ENCODE measurements at regions not wholly inside any gene's neighbourhood (a gene's known extent, or its start where the extent isn't known, plus 50 kb on each side); places are given as distances from the start of the nearest gene placed in this dataset.
A peak's percentile ranks its signal among the peaks of the same experiment; 100 is the strongest.

- H3K9ac ChIP-seq: peak overlapping the region; percentile 32; the same call in 1 of the 2 replicates
- H3K4me2 ChIP-seq (ENCODE audit: unreplicated experiment): peak overlapping the region; percentile 52
- peak overlapping the region; percentile 82 for H2AFZ ChIP-seq
- TF ChIP-seq EZH2phosphoT487 (IDR thresholded peaks at IDR 0.05; ENCODE audit: insufficient read depth, low read depth) (no peak), EZH2 (IDR thresholded peaks at IDR 0.05; ENCODE audit: insufficient read depth, poor library complexity, severe bottlenecking) (no peak)
- no peaks in the 10 kb centered on the region for H3K9me2 ChIP-seq (ENCODE audit: insufficient read depth)
- H4K20me1 ChIP-seq (ENCODE audit: insufficient read depth): no peaks in the 10 kb centered on the region
- H3K4me1 ChIP-seq (ENCODE audit: insufficient read depth): peaks cover 28% of the 10 kb centered on the region
- 61 to 65% methylated on average over 3 of the region's 3 CpGs for WGBS, 2 experiments (ENCODE audit: low coverage in 1 of 2, low lambda C conversion rate in 2 of 2, missing lambda C conversion rate in 2 of 2)
- no peaks in the 10 kb centered on the region for H3K79me2 ChIP-seq (ENCODE audit: insufficient read depth)
- H3K4me3 ChIP-seq: peak overlapping the region; percentile 28; the same call in 1 of the 2 replicates
- no peaks in the 10 kb centered on the region for H3K27me3 ChIP-seq (replicated peaks; ENCODE audit: insufficient read depth)
- no peaks in the 10 kb centered on the region for H3K36me3 ChIP-seq (ENCODE audit: low read depth)
- in situ Hi-C loops (cut with MboI): no loop called here
- H3F3A ChIP-seq (ENCODE audit: insufficient read depth): peaks cover 21% of the 10 kb centered on the region
- H3K27ac ChIP-seq: no peak overlapping the region
- peak; percentile 8 for DNase-seq
- no peaks in the 10 kb centered on the region for H3K9me3 ChIP-seq (ENCODE audit: low read depth)
These were observed 58.5 kb upstream of the MYO10 start for GRCh38 chr5:16994565-16994964.

GRCh38 chr5:16995372-16995771 lies 59.3 kb upstream of the MYO10 start:
- Histone ChIP-seq H3K9me3 (ENCODE audit: low read depth) (no peaks in the 10 kb centered on the region), H3K4me1 (ENCODE audit: insufficient read depth) (peaks cover 34% of the 10 kb centered on the region), H3K36me3 (ENCODE audit: low read depth) (no peaks in the 10 kb centered on the region), H4K20me1 (ENCODE audit: insufficient read depth) (no peaks in the 10 kb centered on the region), H3K9ac (peak overlapping the region; percentile 32), H3K9me2 (ENCODE audit: insufficient read depth) (no peaks in the 10 kb centered on the region), H3K4me3 (peak overlapping the region; percentile 28; the same call in 1 of the 2 replicates), H3K79me2 (ENCODE audit: insufficient read depth) (no peaks in the 10 kb centered on the region), H3K27ac (0 out of 2 replicates have a peak overlapping the region, but pooled peaks have one; percentile 0), H3F3A (ENCODE audit: insufficient read depth) (peaks cover 27% of the 10 kb centered on the region), H3K27me3 (replicated peaks; ENCODE audit: insufficient read depth) (no peaks in the 10 kb centered on the region), H3K4me2 (ENCODE audit: unreplicated experiment) (peak overlapping the region; percentile 52), H2AFZ (peak overlapping the region; percentile 82)
- in situ Hi-C loops (cut with MboI): no loop called here
- 48 to 56% methylated on average over 4 of the region's 4 CpGs for WGBS, 2 experiments (ENCODE audit: low coverage in 1 of 2, low lambda C conversion rate in 2 of 2, missing lambda C conversion rate in 2 of 2)
- TF ChIP-seq EZH2phosphoT487 (IDR thresholded peaks at IDR 0.05; ENCODE audit: insufficient read depth, low read depth) (no peak), EZH2 (IDR thresholded peaks at IDR 0.05; ENCODE audit: insufficient read depth, poor library complexity, severe bottlenecking) (no peak)
- peak; percentile 52 for DNase-seq

- H3K9ac ChIP-seq: peak overlapping the region; percentile 63
- peak overlapping the region; percentile 48 for H2AFZ ChIP-seq
These were observed 64.3 kb upstream of the MYO10 start for GRCh38 chr5:17000291-17000939.

GRCh38 chr5:17001428-17001827 lies 65.3 kb upstream of the MYO10 start:
- H3K27me3 ChIP-seq (replicated peaks; ENCODE audit: insufficient read depth): no peaks in the 10 kb centered on the region
- peaks cover 20% of the 10 kb centered on the region for H3F3A ChIP-seq (ENCODE audit: insufficient read depth)
- H3K4me2 ChIP-seq (ENCODE audit: unreplicated experiment): peak overlapping the region; percentile 0
- H2AFZ ChIP-seq: no peak overlapping the region
- peaks cover 22% of the 10 kb centered on the region for H3K4me1 ChIP-seq (ENCODE audit: insufficient read depth)
- no peak for TF ChIP-seq EZH2phosphoT487 (IDR thresholded peaks at IDR 0.05; ENCODE audit: insufficient read depth, low read depth)
- no peak for TF ChIP-seq EZH2 (IDR thresholded peaks at IDR 0.05; ENCODE audit: insufficient read depth, poor library complexity, severe bottlenecking)
- no peak overlapping the region for H3K9ac ChIP-seq
- H3K9me3 ChIP-seq (ENCODE audit: low read depth): no peaks in the 10 kb centered on the region
- no peak overlapping the region for H3K4me3 ChIP-seq
- no peak for DNase-seq
- in situ Hi-C loops (cut with MboI): no loop called here
- no peaks in the 10 kb centered on the region for H4K20me1 ChIP-seq (ENCODE audit: insufficient read depth)
- no peaks in the 10 kb centered on the region for H3K36me3 ChIP-seq (ENCODE audit: low read depth)
- 74 to 79% methylated on average over 3 of the region's 3 CpGs for WGBS, 2 experiments (ENCODE audit: low coverage in 1 of 2, low lambda C conversion rate in 2 of 2, missing lambda C conversion rate in 2 of 2)
- H3K9me2 ChIP-seq (ENCODE audit: insufficient read depth): no peaks in the 10 kb centered on the region
- H3K79me2 ChIP-seq (ENCODE audit: insufficient read depth): no peaks in the 10 kb centered on the region
- peak overlapping the region; percentile 92; the same call in 1 of the 2 replicates for H3K27ac ChIP-seq

More at GRCh38 chr5:17000291-17000939, 64.3 kb upstream of the MYO10 start:
- in situ Hi-C loops (cut with MboI): no loop called here
- Histone ChIP-seq H3K79me2 (ENCODE audit: insufficient read depth) (no peaks in the 10 kb centered on the region), H3K36me3 (ENCODE audit: low read depth) (no peaks in the 10 kb centered on the region), H3K4me2 (ENCODE audit: unreplicated experiment) (peak overlapping the region; percentile 77), H3K9me2 (ENCODE audit: insufficient read depth) (no peaks in the 10 kb centered on the region), H3K27me3 (replicated peaks; ENCODE audit: insufficient read depth) (no peaks in the 10 kb centered on the region), H4K20me1 (ENCODE audit: insufficient read depth) (no peaks in the 10 kb centered on the region), H3K4me1 (ENCODE audit: insufficient read depth) (peaks cover 25% of the 10 kb centered on the region), H3F3A (ENCODE audit: insufficient read depth) (peaks cover 20% of the 10 kb centered on the region), H3K27ac (peak overlapping the region; percentile 92), H3K9me3 (ENCODE audit: low read depth) (no peaks in the 10 kb centered on the region), H3K4me3 (peak overlapping the region; percentile 47)
- WGBS, 2 experiments (ENCODE audit: low coverage in 1 of 2, low lambda C conversion rate in 2 of 2, missing lambda C conversion rate in 2 of 2): 10 to 14% methylated on average over 5 of the region's 5 CpGs
- TF ChIP-seq EZH2phosphoT487 (IDR thresholded peaks at IDR 0.05; ENCODE audit: insufficient read depth, low read depth): no peak
- TF ChIP-seq EZH2 (IDR thresholded peaks at IDR 0.05; ENCODE audit: insufficient read depth, poor library complexity, severe bottlenecking): no peak
- DNase-seq: peak; percentile 95

All from GM23248 (cell line).